ENCODE measurements at regions not wholly inside any gene's neighbourhood (a gene's known extent, or its start where the extent isn't known, plus 50 kb on each side); places are given as distances from the start of the nearest gene placed in this dataset.

DNA sequence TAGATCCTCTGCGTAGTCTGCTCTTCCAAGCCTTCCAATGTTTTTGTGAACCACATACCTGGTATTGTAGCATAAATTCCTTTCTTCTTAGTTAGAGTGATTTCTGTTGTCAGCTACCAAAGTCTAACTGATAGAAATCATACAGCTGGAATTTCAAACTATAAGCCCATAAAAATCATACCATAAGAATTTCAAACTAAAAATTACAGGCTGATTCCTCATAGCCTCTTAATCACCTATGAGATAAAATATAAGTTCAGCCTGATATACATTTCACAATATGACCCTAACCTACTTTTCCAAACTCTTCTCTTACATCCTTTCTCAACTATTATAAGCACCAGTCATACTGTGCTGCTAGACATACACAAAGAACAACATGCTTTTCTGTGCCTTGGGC is 64.8 kb downstream of the PTHLH start:
- Mint-ChIP-seq H3K4me3 (no peak overlapping the region), H3K4me1 (ENCODE audit: low read depth) (no peaks in the 10 kb centered on the region), H3K27me3 (peaks cover 12% of the 10 kb centered on the region), H3K9me3 (no peaks in the 10 kb centered on the region), H3K27ac (no peak overlapping the region), H3K36me3 (ENCODE audit: low read depth) (no peaks in the 10 kb centered on the region)

DNA sequence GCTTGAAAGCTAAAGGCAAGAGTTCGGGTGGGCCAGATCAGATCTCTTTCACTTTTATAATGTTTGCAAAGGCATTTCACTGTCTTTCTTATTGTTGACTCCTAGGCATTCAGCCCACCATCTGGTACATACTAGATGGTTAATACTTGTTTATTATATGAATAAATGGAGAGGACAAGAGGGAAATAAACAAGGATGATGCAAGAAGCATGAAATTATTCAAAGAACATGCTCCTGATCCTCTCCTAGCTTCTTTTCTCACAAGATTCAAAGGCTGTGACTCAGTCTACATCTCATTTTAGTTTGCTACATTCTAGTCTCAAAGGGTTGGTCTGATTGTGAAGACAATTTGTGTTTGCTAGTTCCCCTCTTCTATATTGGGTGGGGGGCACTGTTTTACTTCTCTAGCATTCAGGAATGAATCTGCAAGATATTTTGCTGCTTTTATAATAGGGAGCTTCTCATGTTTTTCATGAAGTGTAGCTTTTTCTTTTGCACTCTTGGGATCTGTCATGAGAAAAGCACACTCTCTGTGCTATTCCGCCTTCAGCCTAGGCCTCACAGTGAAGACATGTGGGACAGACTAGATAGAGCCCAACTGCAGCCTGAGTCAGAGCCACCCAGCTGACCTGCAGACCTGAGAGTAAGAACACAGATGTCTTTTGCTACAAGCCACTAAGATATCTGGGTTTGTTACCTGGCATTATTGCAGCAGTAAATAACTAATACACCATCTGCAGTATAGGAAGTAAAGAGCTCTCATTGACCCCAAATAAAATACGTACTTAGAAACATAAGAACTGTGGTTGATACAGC is 65.7 kb downstream of the PTHLH start:
- Mint-ChIP-seq H3K4me1 (ENCODE audit: low read depth) (no peaks in the 10 kb centered on the region), H3K9me3 (no peaks in the 10 kb centered on the region), H3K27ac (no peak overlapping the region), H3K27me3 (peaks cover 12% of the 10 kb centered on the region), H3K36me3 (ENCODE audit: low read depth) (no peaks in the 10 kb centered on the region), H3K4me3 (no peak overlapping the region)

DNA sequence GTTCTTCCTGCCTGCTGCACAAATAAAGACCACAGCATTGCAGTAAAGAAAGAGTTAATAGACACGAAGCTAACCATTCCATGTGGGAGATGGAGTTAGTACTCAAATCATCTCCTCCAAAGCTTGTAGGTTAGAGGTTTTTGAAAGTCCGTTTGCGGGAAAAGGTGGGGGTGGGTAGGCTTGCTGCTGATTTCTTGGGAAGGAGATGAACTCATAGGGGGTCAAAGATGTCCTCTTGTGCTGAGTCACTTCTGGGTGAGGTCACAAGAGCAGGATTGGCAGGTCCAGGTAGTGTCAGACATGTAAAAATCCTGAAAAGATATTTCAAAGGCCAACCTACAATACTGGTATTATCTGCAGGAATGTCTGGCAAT is 66.4 kb downstream of the PTHLH start:
- Mint-ChIP-seq H3K27ac (no peak overlapping the region), H3K9me3 (no peaks in the 10 kb centered on the region), H3K36me3 (ENCODE audit: low read depth) (no peaks in the 10 kb centered on the region), H3K27me3 (peaks cover 12% of the 10 kb centered on the region), H3K4me1 (ENCODE audit: low read depth) (no peaks in the 10 kb centered on the region), H3K4me3 (no peak overlapping the region)

DNA sequence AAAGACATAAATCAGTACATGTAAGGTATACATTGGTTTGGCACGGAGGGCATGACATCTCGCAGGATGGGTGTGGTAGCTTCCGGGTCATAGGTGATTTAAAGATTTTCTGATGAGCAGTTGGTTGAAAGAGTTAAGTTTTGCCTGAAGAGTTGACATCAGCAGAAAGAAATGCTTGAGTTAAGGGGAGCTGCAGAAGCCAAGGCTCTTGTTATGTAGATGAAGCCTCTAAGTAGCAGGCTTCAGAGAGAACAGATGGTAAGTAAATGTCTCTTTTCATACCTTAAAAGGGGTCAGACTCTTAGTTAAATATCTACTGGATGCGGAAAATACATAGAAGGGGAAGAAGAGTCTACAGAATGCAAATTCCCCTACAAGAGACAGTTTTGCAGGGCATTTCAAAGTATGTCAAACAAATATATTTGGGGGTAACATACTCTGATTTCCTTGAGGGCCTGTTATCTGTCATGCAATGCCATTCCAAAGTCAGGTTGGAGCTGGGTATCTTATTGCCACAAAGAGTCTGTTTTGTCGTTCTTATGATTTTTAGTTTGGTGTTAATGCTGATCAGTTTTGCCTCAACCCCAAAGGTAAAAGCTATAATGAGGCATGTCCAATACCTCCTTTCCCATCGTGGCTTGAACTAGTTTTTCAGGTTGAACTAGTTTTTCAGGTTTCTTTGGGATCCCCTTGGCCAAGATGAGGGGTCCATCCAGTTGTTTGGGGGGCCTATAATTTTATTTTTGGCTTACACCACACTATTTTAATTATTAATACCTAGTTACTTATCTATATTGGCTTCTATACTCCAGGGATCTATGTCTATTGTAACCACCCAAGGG is 67.0 kb downstream of the PTHLH start:
- Mint-ChIP-seq H3K36me3 (ENCODE audit: low read depth) (no peaks in the 10 kb centered on the region), H3K4me1 (ENCODE audit: low read depth) (no peaks in the 10 kb centered on the region), H3K4me3 (no peak overlapping the region), H3K27ac (no peak overlapping the region), H3K9me3 (no peaks in the 10 kb centered on the region), H3K27me3 (peaks cover 12% of the 10 kb centered on the region)

DNA sequence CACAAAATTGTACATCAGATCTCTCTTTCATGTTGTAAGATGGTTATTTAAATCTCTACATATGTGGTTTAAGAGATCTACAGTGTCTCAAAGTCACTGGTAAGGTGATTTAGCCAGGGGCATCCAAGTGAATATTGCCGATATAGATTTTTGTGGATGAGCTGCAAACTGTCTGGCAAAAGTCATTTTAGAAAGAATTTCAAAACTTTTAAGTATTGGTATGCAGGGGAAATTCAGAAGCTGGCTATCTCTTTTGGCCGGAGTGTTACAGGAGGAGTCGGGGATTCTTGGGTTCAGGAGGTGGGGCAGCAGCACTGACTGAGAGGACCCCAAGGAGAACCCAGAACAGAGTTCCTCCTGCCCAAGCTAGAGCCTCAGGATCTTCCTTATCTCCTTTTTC is 69.9 kb downstream of the PTHLH start:
- Mint-ChIP-seq H3K4me1 (ENCODE audit: low read depth) (no peaks in the 10 kb centered on the region), H3K36me3 (ENCODE audit: low read depth) (no peaks in the 10 kb centered on the region), H3K4me3 (no peak overlapping the region), H3K27me3 (no peaks in the 10 kb centered on the region), H3K27ac (no peak overlapping the region), H3K9me3 (no peaks in the 10 kb centered on the region)

DNA sequence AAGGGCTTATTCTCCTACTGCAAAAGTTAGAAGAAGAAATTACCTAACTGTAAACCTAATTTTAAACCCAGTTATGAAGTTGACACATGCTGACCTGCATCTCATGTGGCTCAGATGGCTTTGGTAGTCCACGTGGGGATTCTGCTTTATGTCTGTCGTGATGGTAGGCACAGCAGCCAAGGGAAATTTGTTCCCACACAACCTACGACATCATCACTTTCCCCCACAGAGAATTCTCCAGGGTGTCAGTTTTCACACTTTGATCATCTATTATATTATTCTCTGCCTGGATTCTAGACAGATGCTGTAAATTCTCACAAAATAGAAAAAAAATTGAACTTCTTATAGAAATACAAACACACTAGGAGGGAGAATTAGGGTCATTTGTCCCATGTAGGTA is 70.6 kb downstream of the PTHLH start:
- H3K36me3 Mint-ChIP-seq (ENCODE audit: low read depth) = no peaks in the 10 kb centered on the region
- H3K4me3 Mint-ChIP-seq = no peak overlapping the region
- H3K27ac Mint-ChIP-seq = no peak overlapping the region
- no peaks in the 10 kb centered on the region for H3K9me3 Mint-ChIP-seq
- H3K4me1 Mint-ChIP-seq (ENCODE audit: low read depth) = no peaks in the 10 kb centered on the region
- no peaks in the 10 kb centered on the region for H3K27me3 Mint-ChIP-seq

DNA sequence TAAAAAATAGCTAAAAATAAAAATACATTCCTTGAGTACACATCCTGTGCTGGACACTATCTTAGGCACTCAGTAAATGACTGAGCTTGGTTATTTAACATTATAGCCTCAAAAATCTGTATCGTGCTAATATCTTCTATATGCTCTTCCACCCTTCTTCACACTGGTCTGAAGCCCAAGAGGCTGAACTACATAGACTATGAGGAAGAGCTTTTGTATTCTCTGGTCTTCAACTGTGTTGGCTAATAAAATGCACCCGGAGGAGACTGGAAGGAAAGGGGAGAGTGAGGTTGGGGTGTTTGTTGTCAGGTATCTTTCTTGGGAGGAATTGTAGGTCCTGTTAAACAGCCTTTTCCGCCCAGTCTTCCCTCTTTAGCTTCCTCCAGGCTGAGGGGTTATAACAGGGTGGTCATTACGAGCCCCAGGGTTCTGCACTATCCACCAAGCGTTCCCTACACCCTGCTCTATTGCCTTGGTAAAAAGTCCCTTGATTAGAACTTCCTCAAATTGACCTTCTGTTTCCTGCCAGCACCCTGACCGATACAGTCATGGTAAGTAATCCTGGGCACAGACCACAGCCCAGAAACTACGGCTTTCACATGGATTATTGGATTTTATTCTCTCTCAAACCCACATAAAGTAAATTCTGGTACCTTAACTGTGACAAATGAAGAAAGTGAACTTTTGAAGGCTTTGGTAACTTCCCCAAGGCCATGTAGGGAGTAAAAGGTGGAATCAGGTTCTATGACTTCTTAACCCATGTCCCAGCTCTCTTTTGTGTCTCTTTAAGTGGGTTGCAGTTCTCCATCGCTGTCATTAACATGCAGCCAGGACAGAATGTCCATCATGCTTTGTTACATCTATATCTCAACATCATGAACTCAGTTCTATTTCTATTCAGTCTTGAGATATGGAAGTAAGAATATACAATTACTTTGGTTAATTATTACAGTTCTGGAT is 71.3 kb downstream of the PTHLH start:
- no peak overlapping the region for H3K4me3 Mint-ChIP-seq
- H3K4me1 Mint-ChIP-seq (ENCODE audit: low read depth) = no peaks in the 10 kb centered on the region
- H3K27ac Mint-ChIP-seq = no peak overlapping the region
- no peaks in the 10 kb centered on the region for H3K9me3 Mint-ChIP-seq
- H3K36me3 Mint-ChIP-seq (ENCODE audit: low read depth) = no peaks in the 10 kb centered on the region
- H3K27me3 Mint-ChIP-seq = peaks cover 6% of the 10 kb centered on the region

DNA sequence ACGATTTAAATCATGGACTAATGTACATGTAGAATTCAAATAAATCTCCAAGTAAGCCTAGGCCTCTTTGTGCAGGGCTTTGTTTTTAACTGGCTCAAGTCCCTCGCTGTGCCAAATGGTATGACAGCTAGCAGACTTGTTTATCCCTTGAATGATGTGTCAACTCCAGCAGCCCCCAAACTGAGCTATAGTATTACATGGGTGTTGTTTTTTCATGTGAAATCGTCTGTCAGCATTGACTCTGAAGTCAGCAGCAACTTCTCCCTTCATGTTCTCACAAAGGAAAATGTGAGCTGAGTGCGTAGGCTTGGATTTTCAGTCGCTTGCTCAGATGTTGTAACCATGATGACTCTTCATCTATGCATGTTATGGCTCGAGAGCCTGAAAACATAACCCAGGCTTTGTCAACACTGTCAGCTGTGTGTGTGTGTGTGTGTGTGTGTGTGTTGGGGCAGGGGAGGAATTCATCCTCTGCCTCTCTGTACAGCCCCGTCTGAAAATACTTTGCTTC is 73.3 kb downstream of the PTHLH start:
- Mint-ChIP-seq H3K4me3 (no peak overlapping the region), H3K36me3 (ENCODE audit: low read depth) (no peaks in the 10 kb centered on the region), H3K9me3 (no peaks in the 10 kb centered on the region), H3K4me1 (ENCODE audit: low read depth) (no peaks in the 10 kb centered on the region), H3K27ac (no peak overlapping the region), H3K27me3 (peaks cover 14% of the 10 kb centered on the region)

DNA sequence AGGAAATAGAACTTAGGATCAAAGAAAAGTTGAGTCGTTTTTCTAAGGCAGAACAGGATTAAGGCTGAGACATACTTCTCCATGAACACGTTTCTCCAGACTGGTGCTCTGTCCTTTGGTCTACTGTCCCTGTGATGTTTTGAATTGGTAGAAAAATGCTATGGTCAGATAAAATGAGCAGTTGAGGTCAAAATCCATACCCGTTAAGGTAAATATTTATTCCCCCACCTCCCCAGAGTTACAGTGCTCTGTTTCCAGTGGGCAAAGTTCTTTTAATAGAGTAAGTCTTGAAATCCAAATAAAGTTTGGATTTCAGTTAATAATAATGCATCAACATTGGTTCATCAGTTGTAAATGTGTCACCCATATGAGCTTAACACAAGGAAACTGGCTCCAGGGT is 74.5 kb downstream of the PTHLH start:
- Mint-ChIP-seq H3K9me3 (no peaks in the 10 kb centered on the region), H3K27me3 (peaks cover 18% of the 10 kb centered on the region), H3K36me3 (ENCODE audit: low read depth) (no peaks in the 10 kb centered on the region), H3K27ac (no peak overlapping the region), H3K4me1 (ENCODE audit: low read depth) (no peaks in the 10 kb centered on the region), H3K4me3 (no peak overlapping the region)

DNA sequence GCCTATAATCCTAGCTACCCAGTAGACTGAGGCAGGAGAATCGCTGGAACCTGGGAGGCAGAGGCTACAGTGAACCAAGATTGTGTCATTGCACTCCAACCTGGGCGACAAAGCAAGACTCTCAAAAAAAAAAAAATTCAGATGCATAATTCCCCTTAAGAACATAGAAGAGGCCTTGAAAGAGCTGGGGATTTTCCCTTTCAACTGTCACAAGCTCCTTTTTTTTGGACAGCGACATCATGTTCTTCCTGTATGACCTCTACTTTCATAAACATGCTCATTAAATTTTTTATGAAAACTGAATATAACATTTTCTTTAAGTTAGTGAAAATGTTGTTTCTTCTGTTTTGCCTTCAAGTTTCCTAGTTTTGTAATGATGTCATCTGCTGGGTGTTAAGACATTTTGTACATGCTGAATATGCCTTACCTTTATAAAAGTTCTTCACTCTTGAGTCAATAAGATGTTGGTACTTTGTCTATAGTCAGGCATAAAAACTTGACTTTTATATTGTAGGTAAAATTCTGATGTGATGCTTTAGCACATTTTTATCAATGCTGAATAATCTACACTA is 76.0 kb downstream of the PTHLH start:
- peaks cover 22% of the 10 kb centered on the region for H3K27me3 Mint-ChIP-seq
- no peaks in the 10 kb centered on the region for H3K9me3 Mint-ChIP-seq
- no peak overlapping the region for H3K4me3 Mint-ChIP-seq

DNA sequence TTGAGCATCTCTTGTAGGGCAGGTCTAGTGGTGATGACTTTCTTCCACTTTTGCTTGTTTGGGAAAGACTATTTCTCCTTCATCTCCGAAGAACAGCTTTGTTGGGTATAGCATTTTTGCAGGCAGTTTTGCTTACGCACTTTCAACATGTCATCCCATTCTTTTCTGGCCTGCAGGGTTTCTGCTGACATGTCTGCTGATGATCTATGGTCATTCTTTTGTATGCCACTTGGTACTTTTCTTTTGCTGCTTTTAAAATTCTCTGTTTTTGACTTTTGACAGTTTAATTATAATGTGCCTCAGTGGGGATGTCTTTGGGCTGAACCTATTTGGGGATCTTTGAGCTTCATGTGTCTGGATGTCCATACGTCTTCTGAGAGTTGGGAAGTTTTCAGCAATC is 78.2 kb downstream of the PTHLH start:
- H3K9me3 Mint-ChIP-seq = no peaks in the 10 kb centered on the region
- H3K36me3 Mint-ChIP-seq (ENCODE audit: low read depth) = no peaks in the 10 kb centered on the region
- H3K4me1 Mint-ChIP-seq (ENCODE audit: low read depth) = no peaks in the 10 kb centered on the region
- no peak overlapping the region for H3K27ac Mint-ChIP-seq
- H3K27me3 Mint-ChIP-seq = peaks cover 22% of the 10 kb centered on the region
- H3K4me3 Mint-ChIP-seq = no peak overlapping the region

More for the DNA sequence above, 76.0 kb downstream of the PTHLH start:
- Mint-ChIP-seq H3K27ac (no peak overlapping the region), H3K36me3 (ENCODE audit: low read depth) (no peaks in the 10 kb centered on the region), H3K4me1 (ENCODE audit: low read depth) (no peaks in the 10 kb centered on the region)

DNA sequence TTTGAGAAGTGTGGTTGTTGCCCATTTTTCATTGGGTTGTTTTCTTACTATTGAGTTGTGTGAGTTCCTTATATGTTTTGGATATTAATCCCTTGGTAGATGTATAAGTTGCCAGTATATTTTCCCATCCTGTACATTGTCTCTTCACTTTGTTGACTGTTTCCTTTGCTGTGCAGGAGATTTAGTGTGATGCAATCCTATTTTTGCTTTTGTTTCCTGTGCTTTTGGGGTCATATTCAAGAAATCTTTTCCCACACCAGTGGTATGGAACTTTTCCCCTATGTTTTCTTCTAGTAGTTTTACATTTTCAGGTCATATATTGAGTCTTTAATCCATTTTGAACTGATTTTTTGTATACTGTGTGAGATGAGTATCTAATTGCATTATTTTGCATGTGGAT is 92.8 kb downstream of the PTHLH start:
- H3K4me1 Mint-ChIP-seq (ENCODE audit: low read depth) = no peaks in the 10 kb centered on the region
- H3K4me3 Mint-ChIP-seq = no peak overlapping the region
- H3K27me3 Mint-ChIP-seq = peaks cover 12% of the 10 kb centered on the region
- no peaks in the 10 kb centered on the region for H3K9me3 Mint-ChIP-seq
- H3K36me3 Mint-ChIP-seq (ENCODE audit: low read depth) = no peaks in the 10 kb centered on the region
- H3K27ac Mint-ChIP-seq = no peak overlapping the region

DNA sequence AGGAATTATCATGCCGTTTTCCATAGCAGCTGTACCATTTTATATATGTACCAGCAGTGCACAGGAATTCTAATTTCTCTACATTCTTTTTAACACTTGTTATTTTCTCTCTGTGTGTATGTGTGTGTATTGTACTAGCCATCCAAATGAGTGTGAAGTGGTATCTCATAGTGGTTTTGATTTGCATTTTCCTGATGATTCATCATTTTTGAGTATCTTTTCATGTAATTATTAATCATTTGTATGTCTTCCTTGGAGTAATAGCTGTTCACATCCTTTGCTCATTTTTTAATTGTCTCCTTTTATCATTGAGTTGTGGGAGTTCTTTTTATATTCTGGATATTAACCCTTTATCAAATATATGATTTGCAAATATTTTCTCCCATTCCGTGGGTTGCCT is 95.6 kb upstream of the MANSC4 start:
- no peak overlapping the region for H3K27ac Mint-ChIP-seq
- H3K4me3 Mint-ChIP-seq = no peak overlapping the region
- H3K27me3 Mint-ChIP-seq = peaks cover 15% of the 10 kb centered on the region
- H3K4me1 Mint-ChIP-seq (ENCODE audit: low read depth) = peaks cover 10% of the 10 kb centered on the region
- H3K9me3 Mint-ChIP-seq = peaks cover 3% of the 10 kb centered on the region
- no peaks in the 10 kb centered on the region for H3K36me3 Mint-ChIP-seq (ENCODE audit: low read depth)

DNA sequence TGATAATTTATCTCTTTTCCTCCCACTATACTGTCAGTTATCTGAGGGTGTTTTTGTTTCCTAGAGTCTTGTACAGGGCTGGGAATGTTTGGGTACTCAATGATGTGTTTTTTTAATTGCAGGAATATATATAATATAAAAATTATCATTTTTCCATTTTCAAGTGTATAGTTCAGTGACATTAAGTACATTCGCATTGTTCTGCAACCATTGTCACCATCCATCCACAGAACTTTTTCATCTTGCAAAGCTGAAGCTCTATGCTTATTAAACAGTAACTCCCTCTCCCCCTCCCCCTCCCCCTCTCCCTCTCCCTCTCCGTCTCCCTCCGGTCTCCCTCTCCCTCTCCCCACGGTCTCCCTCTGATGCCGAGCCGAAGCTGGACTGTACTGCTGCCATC is 93.0 kb upstream of the MANSC4 start:
- Mint-ChIP-seq H3K27me3 (peaks cover 9% of the 10 kb centered on the region), H3K36me3 (ENCODE audit: low read depth) (no peaks in the 10 kb centered on the region), H3K4me1 (ENCODE audit: low read depth) (peaks cover 10% of the 10 kb centered on the region), H3K9me3 (peaks cover 3% of the 10 kb centered on the region), H3K27ac (no peak overlapping the region), H3K4me3 (no peak overlapping the region)

Data from stimulated activated naive CD8-positive, alpha-beta T cell treated with anti-CD3 and anti-CD28 coated beads, Interleukin-15, Interleukin-2, amounts not matched to agents 100 ng/mL and 50 ng/mL, for 24 hours (primary cell).